ENCODE measurements at regions not wholly inside any gene's neighbourhood (a gene's known extent, or its start where the extent isn't known, plus 50 kb on each side); places are given as distances from the start of the nearest gene placed in this dataset.

GRCh38 chr2:235139956-235140800, 188.4 kb downstream of the SH3BP4 start:
- H3K27ac ChIP-seq = no peak overlapping the region
- no peak overlapping the region for H3K4me3 ChIP-seq

GRCh38 chr2:235140801-235141081, 188.9 kb downstream of the SH3BP4 start:
- Histone ChIP-seq H3K4me3 (no peak overlapping the region), H3K27ac (no peak overlapping the region)

- Histone ChIP-seq H3K4me3 (no peak overlapping the region), H3K27ac (no peak overlapping the region)
Measured at GRCh38 chr2:235141411-235142128, 189.8 kb downstream of the SH3BP4 start.

- H3K27ac ChIP-seq = no peak overlapping the region
- H3K4me3 ChIP-seq = no peak overlapping the region
Measured at GRCh38 chr2:235142601-235143000, 190.8 kb downstream of the SH3BP4 start.

GRCh38 chr2:235143789-235144188, 192.0 kb downstream of the SH3BP4 start:
- no peak overlapping the region for H3K27ac ChIP-seq
- no peak overlapping the region for H3K4me3 ChIP-seq

GRCh38 chr2:235144291-235144690, 192.5 kb downstream of the SH3BP4 start:
- no peak overlapping the region for H3K4me3 ChIP-seq
- H3K27ac ChIP-seq = no peak overlapping the region

- Histone ChIP-seq H3K4me3 (no peak overlapping the region), H3K27ac (no peak overlapping the region)
Measured at GRCh38 chr2:235146206-235146605, 194.4 kb downstream of the SH3BP4 start.

- H3K4me3 ChIP-seq = no peak overlapping the region
- no peak overlapping the region for H3K27ac ChIP-seq
Measured at GRCh38 chr2:235146871-235147565, 195.2 kb downstream of the SH3BP4 start.

GRCh38 chr2:235148201-235149170, 196.7 kb downstream of the SH3BP4 start:
- Histone ChIP-seq H3K4me3 (no peak overlapping the region), H3K27ac (no peak overlapping the region)

- Histone ChIP-seq H3K27ac (no peak overlapping the region), H3K4me3 (no peak overlapping the region)
Measured at GRCh38 chr2:235149240-235149659, 197.4 kb downstream of the SH3BP4 start.

GRCh38 chr2:235149736-235150135, 197.9 kb downstream of the SH3BP4 start:
- H3K4me3 ChIP-seq = no peak overlapping the region
- H3K27ac ChIP-seq = no peak overlapping the region

GRCh38 chr2:235151152-235151551, 199.3 kb downstream of the SH3BP4 start:
- Histone ChIP-seq H3K4me3 (no peak overlapping the region), H3K27ac (no peak overlapping the region)

GRCh38 chr2:235155163-235155562, 203.3 kb downstream of the SH3BP4 start:
- H3K4me3 ChIP-seq = no peak overlapping the region
- no peak overlapping the region for H3K27ac ChIP-seq

GRCh38 chr2:235156055-235156454, 204.2 kb downstream of the SH3BP4 start:
- Histone ChIP-seq H3K27ac (no peak overlapping the region), H3K4me3 (no peak overlapping the region)

- Histone ChIP-seq H3K27ac (no peak overlapping the region), H3K4me3 (no peak overlapping the region)
Measured at GRCh38 chr2:235157746-235158482, 206.1 kb downstream of the SH3BP4 start.

GRCh38 chr2:235160281-235160810, 208.5 kb downstream of the SH3BP4 start:
- no peak overlapping the region for H3K4me3 ChIP-seq
- H3K27ac ChIP-seq = no peak overlapping the region

- Histone ChIP-seq H3K27ac (no peak overlapping the region), H3K4me3 (no peak overlapping the region)
Measured at GRCh38 chr2:235161565-235161964, 209.7 kb downstream of the SH3BP4 start.

- Histone ChIP-seq H3K27ac (no peak overlapping the region), H3K4me3 (no peak overlapping the region)
Measured at GRCh38 chr2:235162082-235162836, 210.4 kb downstream of the SH3BP4 start.
